DMS79 (cell line): ENCODE measurements at regions not wholly inside any gene's neighbourhood (a gene's known extent, or its start where the extent isn't known, plus 50 kb on each side); places are given as distances from the start of the nearest gene placed in this dataset.
"Not testable (repeated sequence)": the region's sequence is repeated elsewhere in the genome, so short reads cannot be mapped to it uniquely, and the experiment has no call there.

Experiments
- DNase-seq: peaks from one replicate; lab custom pipeline; 2025; lab: John Stamatoyannopoulos, UW

DNA sequence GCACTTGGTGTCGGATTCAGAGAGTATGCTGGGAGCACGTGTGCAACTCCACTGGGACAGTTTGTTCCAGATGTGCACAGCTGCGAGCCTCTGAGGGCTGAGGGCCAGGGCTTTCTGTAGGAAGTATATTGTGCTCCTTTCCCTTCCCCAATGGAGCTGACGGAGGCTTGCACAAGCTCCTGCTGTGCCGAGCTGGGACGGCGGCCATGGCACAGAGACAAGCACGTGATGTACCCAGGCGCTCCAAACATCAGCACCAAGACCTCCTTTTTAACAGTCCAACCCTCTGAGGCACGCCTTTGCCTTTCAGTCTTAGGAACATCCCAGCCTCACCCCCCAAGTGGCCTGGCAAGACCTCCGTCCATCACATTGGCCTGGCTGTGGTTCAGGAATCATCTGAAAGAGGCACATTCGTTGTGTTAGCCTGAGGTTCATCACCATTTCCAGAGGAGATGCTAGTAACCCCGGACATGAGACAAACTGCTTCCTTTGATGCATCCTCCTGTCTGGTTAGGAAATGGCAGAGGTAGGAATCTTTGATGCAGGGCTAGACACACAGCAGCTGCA is 339.2 kb upstream of the KAZN start:
- no peak for DNase-seq

DNA sequence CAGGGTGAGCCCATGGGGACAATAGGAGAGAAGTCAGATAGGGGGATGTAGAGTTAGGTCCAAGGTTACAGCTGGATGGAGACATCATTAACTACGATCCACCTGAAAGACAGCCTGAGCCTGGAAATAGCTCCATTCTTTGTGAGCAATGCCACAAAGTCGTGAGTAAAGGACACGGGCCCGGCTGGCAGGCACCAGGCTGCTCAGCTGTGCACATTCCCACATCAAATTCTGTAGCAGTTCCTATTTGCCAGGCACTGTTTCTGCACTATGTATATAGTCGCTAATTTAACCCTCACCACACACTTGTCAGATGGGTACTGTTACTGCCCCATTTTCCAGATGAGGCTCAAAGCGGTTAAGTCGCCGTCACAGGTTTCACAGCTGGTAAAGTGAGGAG is 338.0 kb upstream of the KAZN start:
- DNase-seq = no peak

DNA sequence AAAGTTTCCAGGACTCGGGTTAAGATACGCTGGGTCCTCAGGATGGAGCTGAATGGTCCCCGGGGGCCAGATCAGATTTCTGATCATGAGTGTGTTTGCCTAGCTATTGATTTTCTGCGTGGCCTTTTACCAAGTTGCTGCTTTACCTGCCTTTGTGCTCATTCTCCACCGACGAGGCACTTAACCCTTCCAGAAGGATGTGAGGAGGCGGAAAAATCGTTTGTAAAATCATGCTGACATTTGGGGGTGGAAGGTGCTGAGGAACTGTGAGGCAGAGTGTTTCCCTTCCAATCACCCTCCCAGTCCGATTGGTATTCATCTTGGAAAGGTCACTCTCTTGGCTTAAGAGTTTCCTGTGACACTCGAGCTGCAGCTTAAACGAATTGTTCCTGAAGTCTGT is 337.1 kb upstream of the KAZN start:
- no peak for DNase-seq

DNA sequence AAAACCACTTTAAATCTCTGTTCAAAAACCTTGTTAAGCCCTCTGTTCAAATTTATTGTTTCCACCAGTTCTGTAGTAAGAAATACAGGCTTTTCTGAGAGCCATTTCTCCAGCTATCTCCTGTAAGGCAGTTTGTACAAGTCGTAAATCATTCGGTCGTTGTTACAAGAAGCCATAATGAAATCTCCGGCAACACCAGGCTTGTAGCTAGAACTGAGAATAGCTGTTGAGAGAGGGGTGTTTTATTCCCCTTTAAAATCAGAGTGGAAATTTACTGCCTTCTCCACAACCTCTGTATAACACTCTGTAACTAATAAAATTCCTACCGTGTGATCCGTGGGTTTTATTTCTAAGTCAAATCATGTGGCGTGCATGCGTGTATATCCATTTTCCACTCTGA is 335.8 kb upstream of the KAZN start:
- DNase-seq = no peak

DNA sequence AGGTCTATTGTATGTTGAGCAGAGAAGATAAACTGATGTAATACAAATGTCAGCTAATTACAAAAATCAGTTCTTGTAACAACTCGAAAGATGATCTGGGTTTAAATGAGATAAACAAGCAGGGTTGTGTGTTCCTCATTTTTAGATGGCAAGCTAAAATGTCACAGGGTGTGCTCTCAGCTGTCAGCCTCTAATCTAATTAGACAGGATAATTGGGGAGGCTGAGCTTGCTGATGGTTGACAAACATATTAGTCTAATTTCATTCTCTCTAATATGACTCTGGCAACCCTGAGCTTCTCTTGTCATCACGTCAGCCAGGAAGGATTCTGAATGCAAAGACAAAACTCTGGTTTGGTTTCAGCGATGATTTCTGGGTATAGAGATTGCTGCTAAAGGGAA is 335.3 kb upstream of the KAZN start:
- DNase-seq = no peak

DNA sequence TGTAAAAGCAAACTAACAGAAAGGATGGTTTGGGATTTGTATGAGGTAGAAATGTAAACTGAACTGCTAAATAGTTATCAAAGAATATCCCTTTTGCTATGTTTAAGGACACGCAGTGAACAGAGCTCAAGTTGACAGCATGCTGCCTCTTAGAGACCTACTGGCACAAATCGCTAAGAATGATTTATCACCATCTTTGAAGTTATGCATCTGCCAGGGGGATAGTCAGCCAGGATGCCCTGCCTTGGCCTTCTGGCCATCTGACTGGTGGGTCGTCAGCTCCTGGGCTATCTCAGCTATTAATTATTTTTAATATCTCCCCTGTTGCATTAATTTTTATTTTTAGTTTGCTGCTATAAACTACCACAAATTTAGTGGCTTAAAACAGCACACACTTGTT is 334.8 kb upstream of the KAZN start:
- no peak for DNase-seq

DNA sequence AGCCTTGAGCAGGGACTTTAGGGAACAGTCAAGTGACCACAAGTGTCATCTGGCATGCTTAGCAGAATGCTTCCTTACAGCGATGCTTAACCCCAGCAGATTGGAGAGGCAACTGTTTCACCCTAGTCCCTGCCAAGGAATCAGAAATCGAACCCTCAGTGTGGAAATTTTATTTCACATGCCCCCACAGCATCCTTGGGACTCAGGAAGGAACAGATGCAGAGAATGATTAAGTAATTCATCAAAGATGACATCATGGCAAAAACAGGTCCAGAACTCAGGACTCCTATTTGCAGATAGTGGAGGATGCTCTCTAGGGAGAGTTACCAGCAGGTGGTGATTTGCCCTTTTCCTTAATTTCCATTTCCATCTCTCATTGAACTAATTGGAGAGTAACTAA is 333.0 kb upstream of the KAZN start:
- no peak for DNase-seq

DNA sequence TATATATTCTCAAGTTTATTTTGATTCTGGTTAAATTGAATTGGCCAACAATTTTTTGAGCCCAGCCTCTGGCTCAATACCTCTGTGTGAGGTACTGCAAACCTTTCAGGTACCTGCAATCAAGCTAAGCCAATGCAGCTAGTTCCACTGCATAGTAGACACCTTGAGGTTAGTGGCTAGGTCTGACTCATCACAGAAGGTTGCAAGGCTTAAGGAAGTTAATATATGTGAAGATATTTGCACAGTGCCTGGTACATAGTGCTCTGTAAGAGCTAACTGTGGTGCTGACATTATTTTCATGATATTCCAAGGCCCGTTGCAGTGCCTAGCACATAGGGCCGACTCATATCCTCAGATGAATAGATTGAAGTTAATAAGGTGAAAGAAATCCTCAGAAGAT is 330.5 kb upstream of the KAZN start:
- DNase-seq = no peak

DNA sequence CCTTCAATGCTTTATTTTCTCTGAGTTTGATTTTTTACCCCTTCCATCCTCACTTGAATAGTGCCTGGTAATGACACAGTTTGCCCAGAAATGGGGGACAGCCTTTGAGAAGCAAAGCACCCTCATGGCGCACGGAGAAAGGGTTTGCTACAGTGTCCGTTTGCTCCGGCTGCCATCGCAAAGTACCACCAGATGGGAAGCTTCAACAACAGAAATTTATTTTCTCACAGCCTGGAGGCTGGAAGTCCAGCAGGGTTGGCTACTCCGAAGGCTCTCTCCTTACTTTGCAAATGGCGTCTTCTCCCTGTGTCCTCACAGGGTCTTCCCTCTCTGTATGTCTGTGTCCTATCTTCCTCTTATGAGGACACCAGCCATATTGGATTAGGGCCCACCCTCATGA is 327.7 kb upstream of the KAZN start:
- no peak for DNase-seq

DNA sequence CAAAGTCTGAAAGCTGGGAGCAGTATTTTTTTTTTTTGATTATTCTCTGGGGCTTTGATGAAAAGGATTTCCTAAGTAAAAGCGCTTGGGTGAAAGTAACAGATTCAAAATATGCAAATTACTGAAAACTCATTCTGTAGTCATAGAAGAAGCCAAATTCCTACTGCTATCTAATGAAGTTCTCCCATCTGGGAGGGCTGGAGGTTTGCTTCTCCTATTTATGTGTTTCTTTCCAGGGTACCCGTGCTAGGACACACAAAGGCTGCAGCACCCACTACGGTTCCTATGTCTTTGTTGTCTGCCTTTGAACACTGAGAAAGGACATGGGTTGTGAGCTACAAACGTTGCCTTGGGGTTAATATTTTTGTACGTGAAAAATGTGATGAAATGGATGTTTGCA is 324.7 kb upstream of the KAZN start:
- DNase-seq = no peak

DNA sequence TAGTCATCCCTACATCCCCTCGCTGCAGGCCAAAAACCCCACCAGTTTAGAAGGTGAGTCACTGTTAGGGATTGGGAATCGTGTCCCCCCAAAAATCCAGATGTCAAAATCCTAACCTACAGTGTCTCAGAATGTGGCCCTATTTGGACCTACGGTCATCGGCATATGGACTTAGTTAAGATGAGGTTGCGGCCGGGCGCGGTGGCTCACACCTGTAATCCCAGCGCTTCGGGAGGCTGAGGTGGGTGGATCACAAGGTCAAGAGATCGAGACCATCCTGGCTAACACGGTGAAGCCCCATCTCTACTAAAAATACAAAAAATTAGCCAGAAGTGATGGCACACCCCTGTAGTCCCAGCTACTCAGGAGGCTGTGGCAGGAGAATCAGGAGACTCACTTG is 318.6 kb upstream of the KAZN start:
- not testable (repeated sequence) for DNase-seq

DNA sequence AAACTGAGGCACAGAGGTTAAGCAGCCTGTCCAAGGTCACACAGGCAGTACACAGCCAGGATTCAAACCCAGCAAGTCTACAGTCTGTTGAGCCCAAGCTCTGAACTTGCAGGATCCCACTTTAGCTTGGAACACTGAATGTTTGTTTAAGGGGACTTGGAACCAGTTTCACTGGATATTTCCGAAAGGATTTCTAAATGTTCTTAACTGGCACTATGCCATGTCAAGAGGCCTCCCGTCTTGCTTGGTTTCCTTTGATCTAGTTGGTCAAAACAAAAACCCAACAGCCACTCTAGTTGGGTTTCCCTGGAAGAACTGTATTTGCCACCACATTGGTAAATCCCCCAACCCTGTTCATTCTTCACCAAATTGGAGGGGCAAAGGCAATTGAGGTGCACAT is 317.6 kb upstream of the KAZN start:
- DNase-seq = peak; percentile 27

DNA sequence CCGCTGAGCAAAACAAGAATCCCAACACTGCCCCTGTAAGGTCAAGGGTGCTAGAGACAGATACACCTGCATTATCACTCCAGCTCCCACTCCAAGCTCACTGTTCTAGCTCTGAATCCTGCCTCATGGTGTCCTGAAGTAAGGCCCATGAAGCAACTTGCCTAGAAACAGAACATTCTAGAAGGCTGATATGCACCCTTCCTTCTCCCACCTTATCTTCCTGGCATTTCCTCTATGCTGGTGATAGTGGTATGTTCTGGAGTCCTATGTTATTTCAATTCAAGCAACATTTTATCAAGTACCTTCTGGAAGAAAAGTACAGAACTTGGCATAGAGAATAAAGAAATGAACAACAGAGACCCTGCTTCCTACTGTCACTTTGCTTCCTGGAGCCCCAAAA is 317.1 kb upstream of the KAZN start:
- DNase-seq = no peak

DNA sequence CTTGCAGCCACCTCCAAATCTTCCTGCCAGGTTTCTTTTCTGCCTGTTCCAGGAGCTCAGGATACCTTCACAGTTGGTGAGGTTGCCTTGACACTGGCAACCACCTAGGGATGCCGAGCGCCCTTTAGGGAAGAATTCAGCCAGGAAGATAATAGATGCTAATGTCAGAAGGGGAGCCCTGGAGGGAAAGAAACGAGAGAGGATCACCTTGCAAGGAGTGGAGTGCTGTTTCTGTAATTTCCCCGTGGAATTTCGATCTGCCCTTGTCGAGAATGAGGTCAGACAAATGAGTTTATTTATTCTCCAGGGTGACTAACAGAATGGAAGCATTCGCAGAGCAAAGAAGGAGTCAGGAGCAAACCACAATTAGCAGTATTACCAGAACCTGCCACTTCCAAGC is 315.8 kb upstream of the KAZN start:
- no peak for DNase-seq

DNA sequence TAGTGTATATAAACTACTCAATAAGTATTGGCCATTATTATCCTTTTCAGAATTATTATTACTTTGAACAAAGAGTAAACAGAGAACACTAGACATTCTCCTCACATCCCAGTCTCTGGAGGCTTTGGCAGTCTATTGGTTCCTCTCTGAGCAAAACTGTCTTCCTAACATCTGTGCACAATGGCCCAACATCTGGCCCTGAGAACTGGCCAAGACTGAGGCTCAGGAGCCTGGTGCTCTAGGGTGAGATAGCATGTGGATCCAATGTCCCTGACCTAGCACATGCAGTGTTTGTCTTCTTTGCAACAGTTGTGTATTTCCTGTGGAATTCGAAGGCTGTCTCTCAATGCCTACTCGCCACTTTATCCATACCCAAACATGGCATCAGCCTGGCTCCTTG is 313.2 kb upstream of the KAZN start:
- no peak for DNase-seq

DNA sequence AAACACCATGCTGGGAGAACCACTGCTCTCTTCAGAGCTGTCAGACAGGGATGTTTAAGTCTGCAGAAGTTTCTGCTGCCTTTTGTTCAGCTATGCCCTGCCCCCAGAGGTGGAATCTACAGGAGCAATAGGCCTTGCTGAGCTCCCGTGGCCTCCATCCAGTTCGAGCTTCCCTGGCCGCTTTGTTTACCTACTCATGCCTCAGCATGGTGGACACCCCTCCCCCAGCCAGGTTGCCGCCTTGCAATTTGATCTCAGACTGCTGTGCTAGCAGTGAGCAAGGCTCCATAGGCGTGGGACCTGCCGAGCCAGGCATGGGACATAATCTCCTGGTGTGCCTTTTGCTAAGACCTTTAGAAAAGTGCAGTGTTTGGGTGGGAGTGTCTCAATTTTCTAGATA is 307.3 kb upstream of the KAZN start:
- not testable (repeated sequence) for DNase-seq

DNA sequence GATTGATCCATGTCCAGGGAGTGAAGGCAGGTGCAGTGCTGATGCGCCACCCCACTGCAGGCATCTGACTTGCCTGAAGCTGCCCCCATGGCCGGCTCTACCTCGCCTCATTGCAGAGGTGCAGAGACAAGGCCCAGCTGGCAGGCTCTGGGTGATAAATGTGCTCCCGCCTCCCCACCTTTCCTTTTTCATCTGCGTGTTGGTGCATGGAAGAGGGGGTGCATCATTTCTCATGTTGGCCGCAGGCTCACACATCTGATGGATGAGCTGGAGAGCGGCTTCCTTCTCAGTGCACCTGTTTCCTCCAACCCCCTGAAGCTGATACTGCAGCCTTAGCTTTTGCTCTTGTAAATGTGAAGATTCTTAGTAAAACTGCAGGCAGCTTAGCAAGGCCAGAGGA is 306.0 kb upstream of the KAZN start:
- DNase-seq = no peak

DNA sequence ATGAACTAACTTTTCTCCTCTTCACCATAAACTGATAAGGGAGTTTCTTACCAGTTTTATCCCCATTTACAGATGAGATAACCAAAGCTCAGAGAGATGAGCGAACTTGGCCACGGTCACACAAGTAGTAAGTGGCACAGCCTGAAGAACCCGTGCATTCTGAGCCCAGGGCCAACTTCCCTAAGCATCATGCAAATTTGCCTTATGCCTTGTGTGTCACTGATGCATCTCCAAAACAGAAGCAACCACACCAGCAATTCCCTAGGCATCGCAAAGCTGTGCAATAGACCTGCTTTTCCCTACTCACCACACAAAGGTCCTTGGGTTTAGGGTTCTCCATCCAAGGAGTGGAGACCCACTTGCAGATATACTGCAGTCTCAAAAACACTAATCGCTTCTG is 304.5 kb upstream of the KAZN start:
- no peak for DNase-seq

DNA sequence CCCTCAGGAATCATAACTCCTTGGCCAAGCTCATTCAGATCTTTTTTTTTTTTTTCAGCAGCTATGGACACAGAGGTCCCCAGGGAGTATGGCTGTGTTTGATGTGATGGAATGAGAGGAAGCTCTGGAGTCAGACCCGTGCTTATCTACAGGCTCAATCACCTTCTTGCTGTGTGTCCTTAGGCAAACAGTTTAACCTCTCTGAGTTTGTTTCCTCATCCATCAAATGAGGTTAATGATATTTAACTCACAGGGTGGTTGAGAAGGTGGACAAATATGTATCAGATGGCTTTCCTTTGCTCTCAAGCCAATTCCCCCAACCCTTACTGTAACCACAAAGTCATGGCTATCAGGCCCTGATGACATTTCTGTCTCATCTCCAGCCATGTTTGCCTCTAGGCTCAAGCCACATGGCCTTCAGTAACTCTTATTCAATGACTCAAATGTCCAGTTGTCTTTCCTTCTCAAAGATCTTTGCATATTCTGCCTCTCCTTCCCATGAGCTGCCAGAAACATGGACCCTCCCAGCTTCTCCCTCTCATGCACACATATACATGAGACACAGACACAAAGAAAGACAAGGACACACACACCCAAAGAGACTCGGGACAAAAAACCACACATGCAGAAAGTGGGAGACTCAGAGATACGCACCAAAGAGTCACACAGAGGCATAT is 303.5 kb upstream of the KAZN start:
- no peak for DNase-seq

DNA sequence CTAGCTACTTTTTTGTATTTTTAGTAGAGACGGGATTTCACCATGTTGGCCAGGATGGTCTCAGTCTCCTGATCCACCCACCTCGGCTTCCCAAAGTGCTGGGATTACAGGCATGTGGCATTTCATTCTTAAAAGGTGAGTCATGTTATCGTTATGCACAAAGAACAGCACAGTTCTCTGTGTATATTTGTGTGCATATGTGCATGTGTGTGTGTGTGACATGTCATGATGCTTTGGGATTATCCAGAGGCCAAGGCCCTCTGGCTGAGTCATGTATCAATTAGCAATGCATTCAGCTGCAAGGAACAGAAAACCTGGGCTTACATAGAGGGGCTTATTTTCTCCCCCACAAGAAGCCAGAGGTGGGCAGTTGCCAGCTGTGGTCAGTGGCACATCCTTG is 301.7 kb upstream of the KAZN start:
- DNase-seq = no peak

DNA sequence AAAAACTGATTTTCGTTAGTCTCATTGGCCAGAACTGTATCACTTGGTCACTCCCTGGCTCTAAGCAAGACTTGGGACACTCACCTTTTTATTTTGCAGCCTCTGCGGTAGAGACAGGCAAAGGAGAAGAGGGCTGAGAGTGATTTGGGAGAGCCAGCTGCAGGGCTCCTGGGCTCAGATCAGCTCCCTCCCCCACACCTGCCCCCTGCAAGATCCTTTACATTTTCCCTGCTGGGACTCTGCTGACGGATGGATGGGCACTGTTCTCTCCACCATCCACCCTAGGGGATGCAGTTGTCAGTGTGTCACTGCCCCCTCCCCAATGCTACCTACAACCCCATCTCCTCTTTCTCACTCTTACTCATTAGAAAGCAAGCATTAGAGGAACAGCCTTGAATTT is 301.1 kb upstream of the KAZN start:
- no peak for DNase-seq

DNA sequence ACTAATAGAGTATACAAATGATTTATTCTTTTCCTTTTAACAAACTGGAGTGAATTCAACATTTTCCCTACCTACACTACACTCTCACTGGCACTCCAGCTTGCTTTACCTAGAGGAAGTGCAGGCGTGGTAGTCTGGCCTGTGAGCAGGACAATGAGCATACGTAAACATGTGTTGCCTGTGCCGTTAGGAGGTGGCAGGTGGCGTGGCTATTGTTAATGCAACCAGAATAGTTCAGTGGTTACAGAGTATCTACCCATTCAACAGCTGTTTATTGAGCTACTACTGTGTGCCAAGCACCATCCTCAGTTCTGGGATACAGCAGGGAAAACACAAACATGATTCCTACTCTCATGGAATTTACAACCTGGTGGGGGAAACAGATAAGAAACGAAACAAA is 299.7 kb upstream of the KAZN start:
- DNase-seq = no peak

DNA sequence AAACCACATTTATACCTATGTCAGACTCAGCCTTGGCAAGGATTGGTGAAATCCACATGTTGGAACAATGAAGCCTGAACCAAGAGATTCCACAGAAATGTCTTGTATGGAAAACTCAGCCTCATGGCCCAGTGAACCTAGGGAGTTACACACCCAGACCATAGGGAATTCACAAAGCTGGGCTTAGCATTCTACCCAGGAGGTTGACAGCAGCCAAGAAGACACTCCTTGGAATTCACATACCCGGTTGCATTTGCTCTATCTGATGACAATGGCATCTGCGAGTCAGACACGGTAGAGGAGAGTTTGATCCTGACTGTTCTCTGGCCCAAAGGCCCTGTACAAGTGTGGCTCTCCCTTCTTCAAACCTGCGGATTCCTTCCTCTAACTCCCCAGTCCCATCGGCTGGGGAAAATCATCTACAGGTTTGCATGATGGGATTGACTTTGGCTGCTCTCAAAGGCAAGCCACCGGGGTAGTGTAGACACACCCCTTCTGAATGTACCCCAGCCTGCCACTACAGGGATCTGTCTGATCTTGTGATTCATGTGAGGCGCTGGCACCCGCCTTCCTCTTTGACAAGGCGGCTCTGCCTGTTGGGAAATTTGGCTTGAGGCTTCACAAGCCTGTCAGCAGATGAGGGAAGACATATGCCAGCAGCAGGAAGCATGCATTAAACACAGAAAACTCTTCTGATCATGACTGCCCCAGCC is 297.3 kb upstream of the KAZN start:
- no peak for DNase-seq

DNA sequence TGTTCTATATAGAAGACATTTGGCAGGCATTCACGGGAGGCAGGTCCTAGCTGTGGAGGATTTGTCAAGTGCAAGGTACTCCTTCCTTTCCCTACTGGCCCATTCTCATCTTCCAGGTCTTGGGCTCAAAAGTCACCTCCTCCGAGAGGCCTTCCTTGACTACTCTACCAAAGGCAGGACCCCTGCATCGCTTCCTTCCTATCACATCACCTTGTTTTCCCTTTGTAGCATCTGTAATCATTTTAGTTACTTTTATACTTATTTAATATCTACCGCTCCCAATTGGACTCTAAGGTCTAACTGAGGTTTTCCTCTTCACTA is 296.8 kb upstream of the KAZN start:
- DNase-seq = no peak
